NOMO-1 treated with DMSO at 0.1 percent for 48 hours (cell line): ENCODE measurements at regions not wholly inside any gene's neighbourhood (a gene's known extent, or its start where the extent isn't known, plus 50 kb on each side); places are given as distances from the start of the nearest gene placed in this dataset.

Source experiments
- DNase-seq: peaks from one replicate; lab custom pipeline; 2025; ENCODE audit not compliant: unreplicated experiment; lab: John Stamatoyannopoulos, UW

DNA sequence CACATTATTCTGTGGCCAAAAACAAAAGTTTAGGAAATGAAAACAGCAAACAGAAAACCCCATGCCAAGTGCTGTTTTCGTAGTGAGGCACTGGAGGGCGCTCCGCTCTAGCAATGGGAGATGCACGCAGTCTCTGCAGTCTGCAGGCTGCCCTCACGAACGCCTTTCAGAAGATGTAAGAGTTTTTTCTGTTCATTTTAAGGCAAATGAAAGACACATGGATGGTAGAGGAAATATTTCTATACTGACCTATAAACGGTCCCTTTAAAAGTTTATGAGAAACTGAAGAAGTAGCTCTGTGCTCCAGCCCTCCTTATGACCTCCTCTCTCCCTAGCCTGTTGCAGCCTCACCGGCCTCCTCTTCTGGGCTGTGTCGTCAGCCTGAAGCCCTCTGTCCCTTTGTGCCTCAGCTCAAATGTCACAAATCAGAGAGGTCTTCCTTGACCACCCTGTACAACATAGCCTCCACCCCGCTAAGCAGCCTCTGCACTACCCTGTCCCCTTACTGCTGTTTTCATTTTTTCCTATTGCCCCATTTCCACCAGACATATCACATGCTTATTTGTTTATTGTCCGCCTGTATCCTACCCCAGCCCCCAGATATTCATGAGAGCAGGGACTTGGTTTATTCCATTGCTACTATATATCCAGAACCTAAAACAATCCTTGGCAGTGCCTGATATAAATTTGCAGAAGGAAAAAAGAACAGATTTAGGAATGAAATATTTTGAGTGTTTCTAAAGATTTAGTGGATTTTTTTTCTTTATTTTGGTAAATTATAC lies 116.4 kb downstream of the TM9SF2 start:
- DNase-seq: no peak

GRCh38 chr13:99614465-99614885 lies 113.2 kb downstream of the TM9SF2 start:
- no peak for DNase-seq
